ENCODE measurements at regions not wholly inside any gene's neighbourhood (a gene's known extent, or its start where the extent isn't known, plus 50 kb on each side); places are given as distances from the start of the nearest gene placed in this dataset.

- Histone ChIP-seq H3K27me3 (replicated peaks in 1 of 7) (no peaks in the 10 kb centered on the region), H3K4me3 (no peak overlapping the region), H3K9me3 (peaks cover 0 to 25% (median 14%) of the 10 kb centered on the region in 8 donors), H3K27ac (no peak overlapping the region), H3K4me1 (no peaks in the 10 kb centered on the region), H3K36me3 (no peaks in the 10 kb centered on the region)
- intact Hi-C loops (cut with DNase I; ENCODE audit: low total_unique reads), result no loop called here
- no peak for DNase-seq
- TF ChIP-seq CTCF (IDR thresholded peaks at IDR 0.05 in 8 of 11, conservative IDR thresholded peaks at IDR 0.05 in 3 of 11), result no peak
- TF ChIP-seq POLR2AphosphoS5 (IDR thresholded peaks at IDR 0.05), result no peak
- no peak for TF ChIP-seq POLR2A (IDR thresholded peaks at IDR 0.05)
- 65 to 72% (median 68%) methylated on average over 9 of the region's 9 CpGs for WGBS, 5 donors
These were observed 94.6 kb upstream of the RNF32 start for GRCh38 chr7:156545979-156546378.

DNA sequence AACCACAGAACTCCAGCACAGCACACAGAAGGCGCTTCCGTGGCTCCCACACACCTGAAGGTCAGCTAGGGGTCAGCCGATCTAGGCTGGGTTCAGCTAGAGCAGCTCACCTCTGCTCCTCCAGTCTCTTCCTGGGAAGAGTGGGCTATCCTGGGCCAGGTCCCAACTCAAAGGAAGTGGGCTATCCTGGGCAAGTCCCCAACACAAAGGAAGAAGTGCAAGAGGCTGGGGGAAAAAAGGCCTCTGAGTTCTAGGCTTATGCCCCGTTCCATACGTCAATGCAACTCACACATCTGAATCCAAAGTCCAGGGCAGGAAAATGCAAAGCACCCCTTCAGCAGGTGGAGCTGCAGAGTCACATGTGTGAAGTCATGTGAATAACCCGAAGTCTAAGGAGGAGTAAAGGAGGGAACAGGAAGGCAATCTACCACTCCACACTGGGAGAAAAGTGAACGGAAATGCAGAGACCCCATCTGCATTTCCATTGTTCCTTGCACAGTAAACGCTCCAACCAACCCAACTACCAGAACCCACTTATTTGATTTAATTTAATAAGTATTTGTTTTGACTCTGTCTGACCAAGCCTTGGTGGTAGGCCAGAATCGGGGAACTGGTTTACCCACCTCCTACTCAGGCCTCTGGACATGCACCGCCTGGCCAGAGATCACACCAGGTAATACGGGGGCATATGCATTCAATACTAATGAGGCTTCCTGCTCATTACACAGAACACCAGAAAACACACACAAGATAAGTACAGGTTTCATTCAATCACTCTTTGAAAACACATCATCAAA, 95.5 kb upstream of the RNF32 start:
- no peaks in the 10 kb centered on the region for H3K36me3 ChIP-seq
- H3K27me3 ChIP-seq (replicated peaks in 1 of 7), result peaks cover 0 to 4% (median 0%) of the 10 kb centered on the region in 7 donors
- no peak overlapping the region for H3K27ac ChIP-seq
- peaks cover 0 to 25% (median 14%) of the 10 kb centered on the region in 8 donors for H3K9me3 ChIP-seq
- TF ChIP-seq POLR2AphosphoS5 (IDR thresholded peaks at IDR 0.05), result no peak
- TF ChIP-seq POLR2A (IDR thresholded peaks at IDR 0.05), result no peak
- DNase-seq, result no peak
- no peaks in the 10 kb centered on the region for H3K4me1 ChIP-seq
- H3K4me3 ChIP-seq, result no peak overlapping the region
- intact Hi-C loops (cut with DNase I; ENCODE audit: low total_unique reads), result no loop called here
- WGBS, 5 donors, result 86 to 93% (median 92%) methylated on average over 11 of the region's 11 CpGs

GRCh38 chr7:156543699-156544598, 96.6 kb upstream of the RNF32 start:
- no peak for DNase-seq
- Histone ChIP-seq H3K27me3 (replicated peaks in 1 of 7) (peaks cover 0 to 4% (median 0%) of the 10 kb centered on the region in 7 donors), H3K9me3 (peaks cover 0 to 13% (median 11%) of the 10 kb centered on the region in 8 donors), H3K4me3 (no peak overlapping the region), H3K4me1 (no peaks in the 10 kb centered on the region), H3K27ac (no peak overlapping the region), H3K36me3 (no peaks in the 10 kb centered on the region)
- WGBS, 5 donors, result 87 to 91% (median 87%) methylated on average over 33 of the region's 33 CpGs
- intact Hi-C loops (cut with DNase I; ENCODE audit: low total_unique reads), result no loop called here
- TF ChIP-seq POLR2A (IDR thresholded peaks at IDR 0.05), result no peak
- TF ChIP-seq CTCF (IDR thresholded peaks at IDR 0.05 in 8 of 11, conservative IDR thresholded peaks at IDR 0.05 in 3 of 11), result no peak
- TF ChIP-seq POLR2AphosphoS5 (IDR thresholded peaks at IDR 0.05), result no peak

DNA sequence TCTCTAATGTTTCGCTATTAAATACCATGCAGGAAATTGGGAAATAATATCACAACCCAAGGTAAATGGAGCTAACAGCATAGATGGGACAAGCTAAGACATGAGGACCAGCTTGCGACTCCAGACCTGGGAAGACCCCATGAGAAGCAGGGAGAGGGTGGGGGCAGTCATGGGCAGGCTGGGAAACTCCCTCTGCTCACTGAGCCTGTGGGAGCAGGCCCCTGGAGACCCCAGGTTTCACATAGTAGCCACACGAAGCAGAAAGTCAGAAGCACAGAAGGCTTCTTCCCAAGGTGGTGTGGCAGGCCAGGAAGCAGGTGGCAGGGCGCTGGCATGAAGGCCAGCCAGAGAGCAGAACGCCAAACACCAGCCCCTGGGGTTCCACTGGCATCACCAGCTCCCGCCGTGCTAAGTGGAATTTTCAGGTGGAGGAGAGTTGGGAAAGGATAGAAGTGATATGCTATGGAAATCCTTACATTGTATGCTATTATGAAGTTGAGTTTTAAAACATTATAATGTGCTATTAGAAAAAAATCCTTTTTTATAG, 99.9 kb upstream of the RNF32 start:
- 79 to 87% (median 84%) methylated on average over 7 of the region's 7 CpGs for WGBS, 5 donors
- H3K4me3 ChIP-seq, result no peak overlapping the region
- H3K4me1 ChIP-seq, result no peaks in the 10 kb centered on the region
- H3K36me3 ChIP-seq, result no peaks in the 10 kb centered on the region
- no peak for DNase-seq
- intact Hi-C loops (cut with DNase I; ENCODE audit: low total_unique reads), result no loop called here
- H3K27me3 ChIP-seq (replicated peaks in 1 of 7), result peaks cover 0 to 4% (median 0%) of the 10 kb centered on the region in 7 donors
- no peak for TF ChIP-seq POLR2AphosphoS5 (IDR thresholded peaks at IDR 0.05)
- no peak for TF ChIP-seq POLR2A (IDR thresholded peaks at IDR 0.05)
- TF ChIP-seq CTCF (IDR thresholded peaks at IDR 0.05 in 8 of 11, conservative IDR thresholded peaks at IDR 0.05 in 3 of 11), result no peak
- H3K9me3 ChIP-seq, result no peaks in the 10 kb centered on the region
- no peak overlapping the region for H3K27ac ChIP-seq
